Astrocyte (in vitro differentiated cells and primary cell): ENCODE measurements at regions not wholly inside any gene's neighbourhood (a gene's known extent, or its start where the extent isn't known, plus 50 kb on each side); places are given as distances from the start of the nearest gene placed in this dataset.

Experiments
- DNase-seq: peaks from one replicate; pipeline ENCODE4 v3.0.0-alpha.2; 2010; ENCODE audit warnings: low read depth
- FAIRE-seq: peaks from 2 replicates; lab custom pipeline; 2011; peaks lifted over from hg19 to GRCh38; lab: Jason Lieb, UNC
- H2AFZ ChIP-seq: 2 replicates; pipeline ENCODE4 v1.6.0; 2012; ENCODE audit warnings: low read depth, low read length, inconsistent platforms
- H3K27ac ChIP-seq: 2 replicates; pipeline ENCODE4 v1.5.1; 2011; ENCODE audit warnings: low read depth, low read length, inconsistent platforms
- H3K27me3 ChIP-seq: 2 replicates; pipeline ENCODE4 v1.6.0; 2011; ENCODE audit warnings: low read length, inconsistent platforms; ENCODE audit not compliant: insufficient read depth
- H3K36me3 ChIP-seq: 2 replicates; pipeline ENCODE4 v1.5.1; 2011; ENCODE audit warnings: low read length, inconsistent platforms; ENCODE audit not compliant: insufficient read depth
- H3K4me1 ChIP-seq: 2 replicates; pipeline ENCODE4 v1.5.1; 2011; ENCODE audit warnings: low read length, inconsistent platforms; ENCODE audit not compliant: insufficient read depth
- H3K4me2 ChIP-seq: 2 replicates; pipeline ENCODE4 v1.6.0; 2012; ENCODE audit warnings: low read length, inconsistent platforms
- H3K4me3 ChIP-seq: 2 replicates; pipeline ENCODE4 v1.5.1; 2011; ENCODE audit warnings: low read depth, mild to moderate bottlenecking, low read length, inconsistent platforms; ENCODE audit not compliant: insufficient read depth
- H3K79me2 ChIP-seq: 2 replicates; pipeline ENCODE4 v1.6.0; 2012; ENCODE audit warnings: mild to moderate bottlenecking, low read length, inconsistent platforms; ENCODE audit not compliant: insufficient read depth
- H3K9ac ChIP-seq: 2 replicates; pipeline ENCODE4 v1.6.0; 2012; ENCODE audit warnings: mild to moderate bottlenecking, low read length, inconsistent platforms
- H3K9me3 ChIP-seq: 2 replicates; pipeline ENCODE4 v1.5.1; 2012; ENCODE audit warnings: low read depth, mild to moderate bottlenecking, low read length, inconsistent platforms; ENCODE audit not compliant: insufficient read depth
- H4K20me1 ChIP-seq: 2 replicates; pipeline ENCODE4 v1.6.0; 2012; ENCODE audit warnings: low read length, inconsistent platforms; ENCODE audit not compliant: insufficient read depth
- H3K27ac Mint-ChIP-seq: one replicate; pipeline ENCODE4 v1.8.0; 2021; ENCODE audit warnings: mild to moderate bottlenecking, mixed read lengths; ENCODE audit not compliant: unreplicated experiment
- H3K27me3 Mint-ChIP-seq: one replicate; pipeline ENCODE4 v1.8.0; 2021; ENCODE audit warnings: low read depth, mixed read lengths; ENCODE audit not compliant: unreplicated experiment
- H3K36me3 Mint-ChIP-seq: one replicate; pipeline ENCODE4 v1.8.0; 2021; ENCODE audit warnings: low read depth, mixed read lengths; ENCODE audit not compliant: unreplicated experiment
- H3K4me1 Mint-ChIP-seq: one replicate; pipeline ENCODE4 v1.8.0; 2021; ENCODE audit warnings: low read depth, mixed read lengths; ENCODE audit not compliant: unreplicated experiment
- H3K4me3 Mint-ChIP-seq: one replicate; pipeline ENCODE4 v1.8.0; 2021; ENCODE audit warnings: mild to moderate bottlenecking, moderate library complexity, mixed read lengths; ENCODE audit not compliant: unreplicated experiment
- H3K9me3 Mint-ChIP-seq: one replicate; pipeline ENCODE4 v1.8.0; 2021; ENCODE audit warnings: mild to moderate bottlenecking, mixed read lengths; ENCODE audit not compliant: unreplicated experiment
- EZH2 ChIP-seq: IDR thresholded peaks from 2 replicates; pipeline ENCODE4 v1.6.1; 2012; ENCODE audit warnings: mild to moderate bottlenecking, low read length, inconsistent platforms; ENCODE audit not compliant: insufficient read depth
- TF ChIP-seq, protein P1 (sequence below): IDR thresholded peaks from 2 replicates; pipeline ENCODE4 v1.5.1; 2011; ENCODE audit warnings: low read depth, mild to moderate bottlenecking, inconsistent platforms, low read length, moderate library complexity; ENCODE audit not compliant: insufficient read depth

DNA sequence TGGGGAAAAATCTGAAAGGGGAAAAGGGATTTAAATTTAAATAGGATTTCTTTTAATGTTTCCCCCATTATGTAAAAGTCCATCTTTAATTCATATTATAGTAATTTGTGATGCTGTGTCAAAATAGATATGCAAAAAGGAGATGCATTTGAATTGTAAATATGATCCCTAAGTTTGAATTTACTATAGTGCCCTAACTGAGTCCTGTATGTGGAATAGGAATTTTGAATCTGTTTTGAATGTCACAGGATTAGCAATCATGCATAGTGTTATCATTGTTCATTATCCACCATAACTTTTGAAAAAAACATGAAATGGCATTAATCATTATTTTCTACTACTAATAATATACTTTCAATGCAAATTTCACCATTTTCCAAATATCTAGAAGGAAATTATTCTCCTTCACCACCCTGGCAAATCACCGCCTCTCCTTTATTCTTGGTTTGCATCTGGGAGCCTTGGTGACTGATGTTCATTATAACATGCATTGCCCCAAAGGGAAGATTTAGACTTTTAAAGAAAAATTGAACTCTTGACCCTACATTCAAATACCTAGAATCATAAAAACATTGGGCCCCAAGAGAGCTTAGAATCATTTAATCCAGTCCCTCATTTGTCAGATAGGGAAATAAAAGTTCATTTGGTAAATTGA is 341.5 kb upstream of the TMPO start:
- FAIRE-seq (no peak), DNase-seq (no peak)
- Histone ChIP-seq H3K4me3 (no peak overlapping the region), H3K9me3 (no peaks in the 10 kb centered on the region), H3K36me3 (no peaks in the 10 kb centered on the region), H3K27ac (no peak overlapping the region), H3K27me3 (no peaks in the 10 kb centered on the region), H2AFZ (no peak overlapping the region), H3K4me1 (no peaks in the 10 kb centered on the region), H3K79me2 (no peaks in the 10 kb centered on the region), H4K20me1 (no peaks in the 10 kb centered on the region), H3K4me2 (no peak overlapping the region), H3K9ac (no peak overlapping the region)
- Mint-ChIP-seq H3K9me3 (peaks cover 5% of the 10 kb centered on the region), H3K36me3 (no peaks in the 10 kb centered on the region), H3K27ac (no peak overlapping the region), H3K27me3 (peaks cover 4% of the 10 kb centered on the region), H3K4me3 (no peak overlapping the region), H3K4me1 (peaks cover 2% of the 10 kb centered on the region)
- TF ChIP-seq EZH2, result no peak
- TF ChIP-seq, protein P1, sequence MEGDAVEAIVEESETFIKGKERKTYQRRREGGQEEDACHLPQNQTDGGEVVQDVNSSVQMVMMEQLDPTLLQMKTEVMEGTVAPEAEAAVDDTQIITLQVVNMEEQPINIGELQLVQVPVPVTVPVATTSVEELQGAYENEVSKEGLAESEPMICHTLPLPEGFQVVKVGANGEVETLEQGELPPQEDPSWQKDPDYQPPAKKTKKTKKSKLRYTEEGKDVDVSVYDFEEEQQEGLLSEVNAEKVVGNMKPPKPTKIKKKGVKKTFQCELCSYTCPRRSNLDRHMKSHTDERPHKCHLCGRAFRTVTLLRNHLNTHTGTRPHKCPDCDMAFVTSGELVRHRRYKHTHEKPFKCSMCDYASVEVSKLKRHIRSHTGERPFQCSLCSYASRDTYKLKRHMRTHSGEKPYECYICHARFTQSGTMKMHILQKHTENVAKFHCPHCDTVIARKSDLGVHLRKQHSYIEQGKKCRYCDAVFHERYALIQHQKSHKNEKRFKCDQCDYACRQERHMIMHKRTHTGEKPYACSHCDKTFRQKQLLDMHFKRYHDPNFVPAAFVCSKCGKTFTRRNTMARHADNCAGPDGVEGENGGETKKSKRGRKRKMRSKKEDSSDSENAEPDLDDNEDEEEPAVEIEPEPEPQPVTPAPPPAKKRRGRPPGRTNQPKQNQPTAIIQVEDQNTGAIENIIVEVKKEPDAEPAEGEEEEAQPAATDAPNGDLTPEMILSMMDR, result no peak

- Histone ChIP-seq H3K4me1 (no peaks in the 10 kb centered on the region), H3K36me3 (no peaks in the 10 kb centered on the region), H2AFZ (no peak overlapping the region), H3K4me2 (no peak overlapping the region), H3K27me3 (no peaks in the 10 kb centered on the region), H4K20me1 (no peaks in the 10 kb centered on the region), H3K4me3 (no peak overlapping the region), H3K79me2 (no peaks in the 10 kb centered on the region), H3K9ac (no peak overlapping the region), H3K27ac (no peak overlapping the region), H3K9me3 (no peaks in the 10 kb centered on the region)
- no peak for FAIRE-seq
- peaks cover 4% of the 10 kb centered on the region for H3K27me3 Mint-ChIP-seq
- DNase-seq, result no peak
- peaks cover 5% of the 10 kb centered on the region for H3K9me3 Mint-ChIP-seq
- H3K4me3 Mint-ChIP-seq, result no peak overlapping the region
- TF ChIP-seq, protein P1, result no peak
- TF ChIP-seq EZH2, result no peak
- H3K27ac Mint-ChIP-seq, result no peak overlapping the region
- H3K4me1 Mint-ChIP-seq, result peaks cover 4% of the 10 kb centered on the region
- no peaks in the 10 kb centered on the region for H3K36me3 Mint-ChIP-seq
These were observed 341.0 kb upstream of the TMPO start for GRCh38 chr12:98174428-98174809.

GRCh38 chr12:98178126-98178525 is 337.3 kb upstream of the TMPO start:
- no peak for FAIRE-seq
- Histone ChIP-seq H3K36me3 (no peaks in the 10 kb centered on the region), H3K79me2 (no peaks in the 10 kb centered on the region), H3K9me3 (no peaks in the 10 kb centered on the region), H3K4me3 (no peak overlapping the region), H2AFZ (no peak overlapping the region), H3K27me3 (no peaks in the 10 kb centered on the region), H3K4me2 (no peak overlapping the region), H3K4me1 (no peaks in the 10 kb centered on the region), H3K27ac (no peak overlapping the region), H4K20me1 (no peaks in the 10 kb centered on the region), H3K9ac (no peak overlapping the region)
- no peaks in the 10 kb centered on the region for H3K36me3 Mint-ChIP-seq
- no peak for TF ChIP-seq EZH2
- TF ChIP-seq, protein P1, result no peak
- peaks cover 7% of the 10 kb centered on the region for H3K9me3 Mint-ChIP-seq
- peaks cover 10% of the 10 kb centered on the region for H3K27me3 Mint-ChIP-seq
- H3K4me1 Mint-ChIP-seq, result peaks cover 4% of the 10 kb centered on the region
- H3K27ac Mint-ChIP-seq, result no peak overlapping the region
- H3K4me3 Mint-ChIP-seq, result no peak overlapping the region
- no peak for DNase-seq
